HG03039 (cell line): ENCODE measurements at regions not wholly inside any gene's neighbourhood (a gene's known extent, or its start where the extent isn't known, plus 50 kb on each side); places are given as distances from the start of the nearest gene placed in this dataset.
"Not testable (repeated sequence)": the region's sequence is repeated elsewhere in the genome, so short reads cannot be mapped to it uniquely, and the experiment has no call there.

Source experiments
- ATAC-seq: cut with Tn5 transposase; IDR thresholded peaks from one replicate; pipeline ENCODE4 v1.9.1; 2021; ENCODE audit warnings: mild to moderate bottlenecking, moderate library complexity; ENCODE audit not compliant: unreplicated experiment

DNA sequence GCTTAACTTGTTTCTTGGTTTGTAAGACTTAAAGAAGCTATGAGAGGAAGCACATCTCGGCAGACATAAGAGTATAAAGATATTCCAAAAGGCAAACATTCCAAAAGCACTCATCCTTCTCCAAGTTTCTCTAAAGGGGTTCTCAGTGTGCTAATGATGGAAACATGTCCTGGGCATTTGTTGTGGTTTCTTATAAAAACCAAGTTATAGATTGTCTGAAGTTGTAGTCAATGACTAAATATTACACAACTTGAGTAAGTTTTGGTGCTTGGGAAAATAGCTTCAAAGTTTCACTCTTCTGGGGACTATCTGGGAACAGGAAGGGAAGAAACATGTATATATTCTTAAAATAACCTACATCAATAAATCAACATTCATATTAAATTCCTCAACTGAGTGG, 128.3 kb upstream of the TBX18 start:
- ATAC-seq, result no peak

DNA sequence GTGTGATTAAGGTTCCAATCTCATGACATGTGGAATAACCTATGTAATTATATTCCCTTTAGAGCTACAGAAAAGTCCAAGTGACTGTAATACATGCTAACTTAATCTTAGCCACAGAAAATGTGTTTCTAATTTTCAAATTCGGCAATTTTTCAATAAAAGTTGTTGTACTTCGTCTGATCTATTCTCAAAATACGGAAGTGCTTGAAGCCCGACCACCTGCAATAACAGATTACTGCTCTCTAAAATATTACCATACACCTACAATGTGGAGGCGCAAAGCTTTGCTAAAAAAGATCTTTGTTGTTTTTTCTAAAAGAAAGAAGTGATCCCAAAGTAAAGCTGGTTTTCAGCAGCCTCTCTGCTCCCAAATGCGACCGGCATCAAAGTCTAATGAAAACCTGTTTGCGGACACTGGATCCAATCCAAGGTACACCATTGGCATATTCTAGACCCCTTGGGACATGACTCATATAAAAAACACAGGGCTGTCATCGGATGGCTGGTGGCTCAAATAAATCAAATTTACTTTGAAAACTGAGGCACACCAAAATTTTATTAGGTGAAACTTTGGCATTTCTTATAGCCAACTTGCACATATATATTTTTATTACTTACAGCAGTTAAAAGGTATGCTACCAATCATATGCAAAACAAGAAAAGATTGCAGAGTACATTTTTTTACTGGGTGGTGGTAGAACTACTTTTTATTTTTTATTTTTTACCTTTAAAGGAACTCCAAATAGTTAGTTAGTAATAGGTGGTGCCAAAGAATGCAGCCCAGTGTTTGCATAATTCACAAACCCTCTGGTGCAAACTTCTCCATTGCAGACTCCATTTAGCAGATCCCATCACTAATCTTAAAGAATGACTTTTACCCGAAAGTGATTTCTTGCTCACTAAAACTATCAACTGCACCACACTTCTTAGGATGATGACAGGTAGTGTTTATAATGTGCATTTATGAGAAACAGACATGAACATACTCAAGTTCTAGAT, 118.7 kb upstream of the TBX18 start:
- ATAC-seq, result no peak

DNA sequence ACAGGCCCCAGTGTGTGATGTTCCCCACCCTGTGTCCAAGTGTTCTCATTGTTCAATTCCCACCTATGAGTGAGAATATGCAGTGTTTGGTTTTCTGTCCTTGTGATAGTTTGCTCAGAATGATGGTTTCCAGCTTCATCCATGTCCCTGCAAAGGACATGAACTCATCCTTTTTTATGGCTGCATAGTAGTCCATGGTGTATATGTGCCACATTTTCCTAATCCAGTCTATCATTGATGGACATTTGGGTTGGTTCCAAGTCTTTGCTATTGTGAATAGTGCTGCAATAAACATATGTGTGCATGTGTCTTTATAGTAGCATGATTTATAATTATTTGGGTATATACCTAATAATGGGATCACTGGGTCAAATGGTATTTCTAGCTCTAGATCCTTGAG, 115.0 kb upstream of the TBX18 start:
- not testable (repeated sequence) for ATAC-seq

DNA sequence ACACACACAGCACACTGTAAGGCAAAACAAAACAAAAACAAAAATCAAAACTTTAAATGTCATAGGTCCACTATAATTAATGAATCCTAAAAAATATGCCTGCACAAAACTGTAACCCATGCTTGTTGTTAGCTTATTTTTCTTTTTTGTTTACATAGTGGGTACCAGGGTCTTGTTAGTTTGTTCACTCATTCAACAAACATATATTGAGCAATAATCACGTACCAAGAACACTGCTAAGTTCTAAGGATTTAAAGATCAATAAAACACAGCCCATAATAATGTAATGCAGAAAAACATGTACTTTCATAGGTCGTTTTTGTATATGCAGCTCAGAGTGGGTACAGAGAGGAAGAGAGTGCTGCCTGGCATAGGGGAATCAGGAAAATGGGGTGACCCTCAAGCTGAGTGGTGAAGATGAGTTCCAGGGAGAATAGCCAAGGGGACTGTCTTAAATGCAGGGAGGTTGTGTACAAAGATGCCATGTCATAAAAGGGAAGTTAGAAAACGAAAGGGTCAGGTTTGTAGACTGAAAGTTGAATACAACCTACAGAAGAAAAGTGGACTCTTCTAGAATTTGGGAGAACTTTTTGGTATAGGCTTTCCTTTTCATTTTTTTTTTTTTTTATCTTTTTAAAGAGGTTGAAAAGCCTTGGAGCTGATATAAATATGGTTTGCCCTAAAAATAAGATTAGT, 113.3 kb upstream of the TBX18 start:
- ATAC-seq, result no peak

DNA sequence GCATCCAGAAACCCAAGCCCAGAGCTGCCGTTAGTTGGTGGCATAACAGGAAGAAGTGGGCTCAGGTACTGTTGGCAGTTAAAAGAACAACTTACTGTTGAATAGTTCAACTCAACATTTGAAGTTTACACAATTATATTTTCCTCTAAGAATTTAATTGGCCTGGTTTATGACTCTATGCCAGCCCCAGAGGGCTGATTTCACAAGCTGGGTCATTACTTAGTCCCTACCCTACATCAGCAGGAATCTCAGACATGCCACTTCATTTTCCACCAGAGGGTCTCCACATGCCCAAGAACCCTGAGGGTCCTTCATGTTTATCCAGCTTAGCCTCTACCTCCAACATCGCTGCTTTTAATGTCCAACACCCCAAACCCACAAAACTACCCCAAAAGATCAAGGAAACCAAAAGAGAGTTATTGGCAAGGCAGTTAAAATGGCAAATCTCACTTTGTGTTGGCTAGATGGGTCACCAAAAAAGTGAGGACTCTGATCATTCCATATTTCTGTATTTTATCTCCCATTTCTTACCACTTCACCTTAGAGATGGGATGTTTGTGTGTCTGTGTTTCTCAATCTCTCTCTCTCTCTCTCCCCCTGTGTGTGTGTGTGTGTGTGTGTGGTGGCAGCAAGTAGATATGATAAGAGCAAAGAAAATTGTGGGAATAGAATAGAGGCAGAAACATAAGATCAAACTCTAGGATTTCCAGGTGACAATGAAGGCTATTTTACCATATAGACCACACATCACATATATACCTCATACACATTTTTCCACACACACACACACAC, 112.5 kb upstream of the TBX18 start:
- ATAC-seq, result no peak

DNA sequence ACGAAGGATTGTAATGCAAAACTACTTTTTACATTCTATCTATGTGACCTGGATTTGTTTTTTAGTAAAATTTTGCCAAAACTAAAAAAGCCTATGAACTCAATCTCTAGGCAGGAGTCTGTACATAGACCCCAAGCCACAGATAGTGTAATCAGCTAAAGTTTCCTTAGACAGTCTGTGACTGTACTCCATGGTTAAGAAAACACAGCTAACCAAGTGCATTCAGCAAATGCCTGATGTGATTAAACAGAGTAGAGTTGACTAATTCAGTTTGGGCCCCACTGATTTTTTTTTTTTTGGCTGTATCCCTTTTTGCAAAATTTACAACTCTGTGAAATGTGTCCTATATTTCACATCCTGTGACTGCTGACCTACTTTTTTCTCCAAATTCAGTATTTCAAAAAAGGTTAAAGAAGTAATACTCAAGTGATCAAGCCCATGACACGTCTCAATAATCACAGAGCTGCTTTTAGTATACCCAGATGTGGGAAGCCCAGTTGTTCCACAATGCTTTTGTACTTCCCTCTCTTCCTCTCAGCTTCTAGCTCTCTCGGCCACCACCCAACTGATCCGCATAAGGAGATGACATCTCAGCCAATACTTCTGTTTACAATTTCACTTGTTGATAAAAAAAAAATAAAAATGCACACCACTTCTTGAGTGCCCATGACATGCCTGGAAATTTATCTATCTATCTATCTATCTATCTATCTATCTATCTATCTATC, 108.8 kb upstream of the TBX18 start:
- ATAC-seq, result no peak

DNA sequence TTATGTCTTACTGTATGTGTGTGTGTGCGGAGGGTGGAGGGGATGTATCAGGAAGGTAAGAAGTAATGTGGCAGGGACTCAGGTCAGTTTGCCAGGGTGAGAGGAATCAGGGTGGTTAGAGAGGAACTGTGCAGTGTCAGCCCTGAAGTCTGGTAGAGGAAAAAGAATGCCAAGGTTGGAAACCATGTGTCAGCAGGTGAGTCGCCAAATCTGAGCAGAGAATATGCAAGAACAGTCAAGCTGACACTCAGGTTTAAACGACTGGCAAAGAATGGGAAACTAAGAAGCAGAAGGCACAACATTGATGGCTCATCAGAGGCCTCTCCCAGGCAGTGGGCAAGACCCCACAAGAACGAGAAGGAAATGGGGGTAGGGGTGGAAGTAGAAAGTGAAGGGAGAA, 107.5 kb upstream of the TBX18 start:
- no peak for ATAC-seq

DNA sequence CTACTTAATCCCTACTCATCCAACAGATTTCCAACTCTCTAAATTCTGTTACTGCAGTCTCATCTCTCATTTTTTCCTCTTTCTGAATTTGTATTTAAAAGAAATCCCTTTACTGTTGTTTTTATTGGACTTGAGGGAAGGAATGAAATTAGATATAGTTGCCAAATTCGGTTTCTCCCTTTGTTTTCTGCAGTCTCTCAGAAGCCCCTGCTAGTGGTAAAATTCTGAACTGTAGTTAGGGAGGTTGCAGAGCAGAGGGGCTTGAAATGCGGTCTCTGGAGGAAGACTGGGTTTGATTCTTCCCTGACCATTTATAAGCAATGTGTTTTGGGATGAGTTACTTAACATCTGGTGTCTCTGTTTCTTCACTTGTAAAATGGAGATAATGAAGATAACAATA, 106.3 kb upstream of the TBX18 start:
- ATAC-seq, result no peak

DNA sequence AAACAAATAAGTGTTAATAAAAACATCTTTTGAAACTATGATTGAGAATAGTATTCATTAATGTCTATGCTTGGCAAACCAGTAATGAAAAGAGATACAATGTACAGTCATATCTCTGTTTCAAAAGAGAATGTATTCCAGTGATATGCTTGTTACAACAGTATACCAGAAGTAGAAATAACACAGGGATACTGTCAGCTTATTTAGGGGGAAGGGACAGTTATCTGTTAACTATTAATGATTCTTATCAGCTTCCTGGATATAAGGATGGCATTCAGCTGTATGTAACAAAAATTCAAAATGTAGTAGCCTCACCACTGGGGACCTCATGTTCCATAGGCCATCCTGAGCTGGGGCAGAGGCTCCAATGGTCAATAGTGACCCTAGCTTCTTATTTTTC, 103.8 kb upstream of the TBX18 start:
- ATAC-seq, result no peak

DNA sequence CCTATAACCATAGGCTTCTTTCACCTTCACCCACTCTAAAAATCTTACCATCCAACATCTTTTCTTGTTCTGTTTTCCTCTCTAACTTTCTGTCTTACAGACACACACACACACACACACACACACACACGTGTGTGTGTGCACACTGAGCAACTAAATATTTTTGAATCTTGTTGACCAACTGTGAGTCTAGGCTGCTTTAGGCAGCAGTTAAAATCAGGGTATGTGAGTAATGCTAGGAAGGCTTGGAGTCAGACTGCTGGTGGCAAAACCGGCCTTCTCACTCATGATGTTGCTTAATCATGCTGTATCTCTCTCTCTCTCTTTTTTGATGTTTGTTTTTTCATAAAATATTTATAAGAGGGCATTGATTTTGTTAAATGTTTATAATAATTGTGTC, 103.1 kb upstream of the TBX18 start:
- ATAC-seq, result no peak

DNA sequence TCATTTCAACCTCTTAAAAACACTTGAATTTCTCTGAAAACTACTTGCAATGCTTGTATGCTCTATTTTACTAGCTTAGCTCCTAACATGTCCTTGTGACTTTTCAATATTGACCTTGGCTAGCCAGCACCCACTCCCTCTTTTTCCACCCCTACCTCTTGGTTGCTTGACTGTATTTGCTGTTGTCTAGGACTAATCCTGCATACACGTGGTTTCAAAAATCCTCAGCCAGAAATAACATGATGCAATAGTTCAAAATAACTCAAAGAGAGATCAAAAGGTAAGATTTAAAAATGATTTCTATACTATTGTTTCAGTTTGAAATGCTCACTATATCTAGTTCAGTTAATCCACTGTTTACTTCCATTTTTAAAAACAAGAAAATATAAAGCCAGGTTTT, 102.3 kb upstream of the TBX18 start:
- no peak for ATAC-seq

DNA sequence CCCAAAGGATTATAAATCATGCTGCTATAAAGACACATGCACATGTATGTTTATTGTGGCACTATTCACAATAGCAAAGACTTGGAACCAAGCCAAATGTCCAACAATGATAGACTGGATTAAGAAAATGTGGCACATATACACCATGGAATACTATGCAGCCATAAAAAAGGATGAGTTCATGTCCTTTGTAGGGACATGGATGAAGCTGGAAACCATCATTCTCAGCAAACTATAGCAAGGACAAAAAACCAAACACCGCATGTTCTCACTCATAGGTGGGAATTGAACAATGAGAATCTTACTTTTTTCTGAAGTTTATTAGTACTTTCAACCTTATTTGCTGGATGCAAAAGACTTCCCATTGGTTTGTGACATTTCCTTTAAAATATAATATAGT, 101.0 kb upstream of the TBX18 start:
- ATAC-seq, result not testable (repeated sequence)

DNA sequence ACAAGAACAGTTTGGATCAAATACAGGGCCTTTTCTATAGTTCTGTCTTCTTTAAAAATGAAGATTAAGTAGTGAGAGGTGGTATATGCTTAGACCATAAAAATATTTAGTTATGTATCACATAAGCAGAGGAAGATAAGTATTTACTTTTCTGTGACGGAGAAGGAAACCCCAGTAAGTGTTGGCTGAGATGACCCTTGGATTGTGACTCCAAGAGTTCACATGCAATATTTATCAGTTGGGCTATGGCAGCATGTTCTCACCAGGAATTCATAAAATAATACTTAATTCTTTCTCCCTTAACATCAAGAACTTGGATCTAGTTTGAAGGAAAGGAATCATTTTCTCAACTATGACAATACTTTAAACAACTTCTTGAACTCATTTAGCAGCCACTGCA, 98.4 kb upstream of the TBX18 start:
- no peak for ATAC-seq

DNA sequence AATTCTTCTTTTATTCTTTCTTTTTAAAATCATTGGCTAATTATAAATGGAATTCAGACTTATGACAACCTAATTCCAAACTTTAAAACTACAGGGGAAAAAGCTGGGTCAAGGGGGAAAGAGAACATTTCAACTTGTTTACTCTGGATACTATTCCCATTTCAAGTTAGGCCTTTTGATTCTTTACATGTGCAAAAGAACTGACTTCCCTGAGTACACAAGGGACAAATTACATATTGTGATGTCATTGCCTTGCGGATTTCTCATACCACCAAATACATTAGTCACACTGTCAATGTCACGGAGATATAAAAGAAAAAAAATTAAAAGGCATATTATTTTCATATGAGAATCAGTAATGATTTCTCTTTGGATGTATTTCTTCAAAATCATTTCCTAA, 96.5 kb upstream of the TBX18 start:
- no peak for ATAC-seq

DNA sequence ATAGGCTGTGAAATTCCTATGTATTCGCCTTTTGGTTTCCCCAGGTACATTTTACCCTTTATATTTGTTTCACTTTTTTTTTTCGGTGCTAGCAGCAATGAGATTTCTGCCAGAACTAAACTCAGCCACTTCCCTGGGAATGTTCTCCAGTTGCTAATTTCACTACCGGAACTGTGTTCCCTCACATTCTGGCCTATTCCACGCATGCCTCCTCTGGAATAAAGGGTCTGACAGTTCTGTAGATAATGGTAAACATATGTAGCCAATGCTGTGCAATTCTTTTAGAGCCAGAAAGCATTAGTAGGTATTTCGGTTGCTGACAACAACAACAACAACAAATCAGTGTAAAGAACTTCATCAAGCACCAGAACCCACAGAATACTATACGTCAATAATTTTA, 96.1 kb upstream of the TBX18 start:
- ATAC-seq, result no peak

DNA sequence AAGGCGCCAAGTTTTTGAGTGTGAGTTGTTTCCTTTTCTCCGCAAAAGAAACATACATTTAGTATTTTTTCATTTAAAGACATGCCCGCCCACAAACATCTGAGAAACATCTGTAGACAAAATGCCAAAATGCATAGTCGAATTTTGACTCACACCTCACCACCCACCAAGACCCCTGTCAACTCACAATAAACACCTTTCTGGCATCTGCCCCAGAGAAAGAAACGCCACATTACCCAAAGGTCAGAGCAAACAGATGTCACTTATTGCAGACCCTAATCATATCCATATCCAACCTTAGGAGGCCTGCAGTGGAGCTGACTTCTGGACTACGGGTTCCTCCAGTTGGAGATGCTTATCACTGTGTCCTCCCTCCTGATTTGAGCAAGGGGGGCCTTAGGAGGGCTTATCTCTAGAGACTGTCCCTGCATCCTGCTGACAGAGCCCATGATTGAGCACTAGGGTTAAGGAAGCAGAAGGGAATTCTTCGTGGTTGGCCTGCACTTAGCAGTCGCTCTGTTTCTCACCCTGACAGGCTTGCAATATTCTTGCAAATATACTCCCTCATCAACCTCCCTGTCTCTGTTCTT, 90.5 kb upstream of the TBX18 start:
- no peak for ATAC-seq

DNA sequence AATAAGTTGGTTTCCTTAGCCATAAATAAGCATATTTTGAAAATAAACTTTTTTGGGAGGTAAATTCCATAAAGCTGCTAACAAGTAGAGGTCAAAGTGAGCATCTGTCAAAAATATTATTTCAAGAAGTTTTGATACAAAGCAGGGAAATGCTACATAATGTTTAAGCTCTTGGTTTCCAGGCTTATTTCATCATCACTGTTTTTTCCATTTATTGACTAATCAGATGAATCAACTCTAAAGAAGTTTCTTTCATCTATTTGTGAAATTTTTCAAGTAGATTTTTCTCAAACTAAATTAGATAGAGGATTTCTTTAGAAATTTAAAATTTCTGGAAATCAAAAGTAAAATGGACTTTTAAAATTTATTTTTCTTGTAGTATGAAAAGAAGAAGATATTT, 89.5 kb upstream of the TBX18 start:
- ATAC-seq, result no peak

DNA sequence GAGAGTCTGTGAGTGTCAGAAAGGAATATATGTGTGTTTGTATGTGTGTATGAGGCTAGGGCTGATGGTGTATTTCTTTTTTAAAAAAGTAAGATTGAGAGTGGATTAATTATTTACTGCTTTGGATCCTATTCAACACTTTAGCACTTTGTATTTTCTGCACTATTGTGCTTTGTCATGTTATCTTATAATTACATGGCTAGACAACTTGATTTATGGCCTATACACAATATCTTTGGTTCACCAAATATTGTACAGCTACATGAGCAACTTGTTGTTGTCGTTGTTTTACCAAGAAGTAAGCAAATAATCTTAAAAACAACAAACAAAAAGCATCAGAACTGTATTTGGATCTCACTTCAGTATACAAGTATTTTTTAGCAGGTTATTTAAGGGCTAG, 84.6 kb upstream of the TBX18 start:
- ATAC-seq, result no peak

DNA sequence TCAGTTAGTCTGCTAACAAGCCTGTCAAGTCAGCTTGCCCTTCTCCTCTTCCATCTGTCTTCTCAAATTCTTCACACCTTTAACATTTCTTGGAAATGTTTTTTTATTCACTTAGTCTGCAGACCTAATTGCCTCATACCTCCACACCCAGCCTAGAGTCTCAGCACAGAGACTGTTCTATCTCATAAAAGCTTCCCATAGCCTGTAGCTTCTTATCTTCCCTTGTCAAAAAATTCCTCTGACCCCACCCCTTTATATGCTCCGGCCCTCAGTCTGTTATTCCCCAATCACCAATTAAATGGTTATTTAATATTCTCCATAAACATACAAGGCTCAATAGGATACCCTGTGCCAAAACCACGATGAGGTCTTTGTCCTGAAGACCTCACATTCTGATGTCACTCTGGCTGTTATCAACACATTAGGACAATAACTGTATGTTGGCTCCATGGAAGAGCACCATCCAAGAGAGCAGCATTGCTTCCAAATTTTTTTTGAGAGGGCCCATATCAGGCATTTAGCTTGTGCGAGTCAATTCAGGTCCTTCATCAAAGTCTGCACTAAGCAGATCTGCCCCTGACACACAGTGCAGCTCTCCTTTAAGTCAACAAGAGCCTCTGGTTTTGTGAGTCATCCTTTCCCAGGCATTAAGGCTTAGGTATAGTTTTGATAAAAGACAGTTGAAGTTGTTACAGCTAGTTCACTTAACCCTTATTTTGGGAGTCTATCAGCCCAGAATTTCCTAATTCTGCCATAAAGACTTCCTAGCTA, 83.2 kb upstream of the TBX18 start:
- no peak for ATAC-seq
